Ascending aorta (tissue), 2 donors: ENCODE measurements at regions not wholly inside any gene's neighbourhood (a gene's known extent, or its start where the extent isn't known, plus 50 kb on each side); places are given as distances from the start of the nearest gene placed in this dataset.

Experiments
- DNase-seq, 2 donors: peaks; one replicate each; pipeline ENCODE4 v3.0.0-alpha.2; 2019; ENCODE audit warnings: low spot score in 2 of 2
- H3K27ac ChIP-seq, 2 donors: fragments of 200-600 bp; sonication (generic); one replicate each; pipeline ENCODE4 v1.5.1; 2016 to 2017; ENCODE audit warnings: mild to moderate bottlenecking in 1 of 2
- H3K27me3 ChIP-seq: fragments of 200-600 bp; sonication (generic); one replicate; pipeline ENCODE4 v1.5.1; 2017
- H3K36me3 ChIP-seq, 2 donors: fragments of 200-600 bp; sonication (generic); one replicate each; pipeline ENCODE4 v1.5.1; 2016
- H3K4me1 ChIP-seq, 2 donors: fragments of 200-600 bp; sonication (generic); one replicate each; pipeline ENCODE4 v1.5.1; 2016 to 2017; ENCODE audit warnings: mild to moderate bottlenecking in 1 of 2
- H3K4me3 ChIP-seq, 2 donors: fragments of 200-600 bp; sonication (generic); one replicate each; pipeline ENCODE4 v1.5.1; 2016 to 2017; ENCODE audit warnings: mild to moderate bottlenecking in 1 of 2
- H3K9me3 ChIP-seq, 2 donors: fragments of 200-600 bp; sonication (generic); one replicate each; pipeline ENCODE4 v1.5.1; 2016
- CTCF ChIP-seq, 3 experiments: fragments of 200-600 bp in 2 of 3; fragments of 450-650 bp in 1 of 3; sonication (generic) in 2 of 3; IDR thresholded peaks; one replicate each; pipeline ENCODE4 v1.5.1; 2016 to 2019; ENCODE audit warnings: antibody characterized with exemption in 3 of 3, mild to moderate bottlenecking in 1 of 3, moderate library complexity in 1 of 3
- intact Hi-C: fragments of 100-400 bp; cut with DNase I; formaldehyde crosslinking; loops from one replicate; pipeline ENCODE4 v1.15.1; 2023

DNA sequence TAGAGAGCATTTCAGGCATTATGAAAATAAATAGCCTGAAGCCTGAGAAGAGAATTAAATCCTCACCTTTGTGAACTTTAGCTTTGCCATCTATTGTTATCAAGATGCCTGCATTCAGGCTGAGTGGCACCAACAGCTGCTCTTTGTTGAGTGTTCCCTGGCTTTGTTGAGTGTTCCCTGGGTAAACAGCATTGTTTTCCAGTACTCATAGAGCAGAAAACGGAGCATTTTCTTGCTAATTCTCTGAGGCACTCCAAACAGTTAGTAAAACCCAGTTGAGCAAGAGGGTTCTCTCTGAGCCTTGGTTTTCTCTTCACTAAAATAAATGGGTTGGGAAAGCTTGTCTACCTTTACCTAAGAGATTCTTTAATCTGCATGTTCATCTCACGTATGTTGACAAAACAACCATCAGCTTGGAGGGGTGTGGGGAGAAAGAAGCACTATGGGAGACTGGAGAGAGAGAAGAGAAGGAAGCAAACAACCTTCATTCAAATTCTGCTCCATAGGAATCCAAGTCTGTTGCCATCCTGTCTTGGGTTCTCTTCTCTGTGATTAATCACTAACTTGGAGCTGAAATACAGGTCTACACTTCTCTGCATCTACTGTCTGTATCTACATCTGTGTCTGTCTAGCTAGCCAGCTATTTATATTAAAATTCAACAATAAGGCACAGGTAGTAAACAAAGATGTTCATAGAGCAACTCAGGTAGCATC, 567.0 kb upstream of the SOX11 start:
- Histone ChIP-seq H3K36me3 (no peaks in the 10 kb centered on the region), H3K4me1 (no peaks in the 10 kb centered on the region), H3K27ac (no peak overlapping the region), H3K4me3 (no peak overlapping the region), H3K27me3 (no peaks in the 10 kb centered on the region), H3K9me3 (no peaks in the 10 kb centered on the region)
- no peak for DNase-seq
- no peak for TF ChIP-seq CTCF (IDR thresholded peaks at IDR 0.05)
- intact Hi-C loops: no loop called here

DNA sequence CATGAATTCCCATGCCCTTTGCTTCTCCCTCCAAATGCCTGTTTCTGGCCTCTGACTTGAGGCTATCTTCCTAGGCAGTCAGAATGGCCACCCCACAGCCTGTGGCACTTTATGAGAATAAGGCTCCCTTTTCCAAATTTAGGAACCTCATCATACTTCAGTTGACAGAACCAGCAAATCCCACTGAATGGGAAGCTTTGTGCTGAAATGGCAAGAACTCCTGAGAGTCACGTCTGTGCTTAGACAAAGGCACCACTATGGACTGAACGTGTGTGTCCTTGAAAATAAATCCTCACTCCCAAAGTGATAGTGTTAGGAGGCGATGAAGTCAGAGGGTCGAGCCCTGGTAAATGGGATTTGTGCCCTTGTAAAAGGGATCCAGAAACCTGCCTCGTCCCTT, 559.9 kb upstream of the SOX11 start:
- no peak overlapping the region for H3K27ac ChIP-seq
- H3K36me3 ChIP-seq: no peaks in the 10 kb centered on the region
- H3K27me3 ChIP-seq: no peaks in the 10 kb centered on the region
- H3K9me3 ChIP-seq: no peaks in the 10 kb centered on the region
- intact Hi-C loops: no loop called here
- no peaks in the 10 kb centered on the region for H3K4me1 ChIP-seq
- TF ChIP-seq CTCF (IDR thresholded peaks at IDR 0.05): no peak
- no peak overlapping the region for H3K4me3 ChIP-seq
- no peak for DNase-seq

- no peak for TF ChIP-seq CTCF (IDR thresholded peaks at IDR 0.05)
- intact Hi-C loops: no loop called here
- Histone ChIP-seq H3K4me1 (no peaks in the 10 kb centered on the region), H3K9me3 (no peaks in the 10 kb centered on the region), H3K27ac (no peak overlapping the region), H3K36me3 (no peaks in the 10 kb centered on the region), H3K4me3 (no peak overlapping the region), H3K27me3 (no peaks in the 10 kb centered on the region)
- no peak for DNase-seq
Measured at GRCh38 chr2:5140347-5140746, 551.8 kb upstream of the SOX11 start.

GRCh38 chr2:5144159-5144558, 548.0 kb upstream of the SOX11 start:
- no peaks in the 10 kb centered on the region for H3K36me3 ChIP-seq
- no peak for DNase-seq
- intact Hi-C loops: no loop called here
- H3K27ac ChIP-seq: no peak overlapping the region
- TF ChIP-seq CTCF (IDR thresholded peaks at IDR 0.05): no peak
- no peaks in the 10 kb centered on the region for H3K4me1 ChIP-seq
- H3K9me3 ChIP-seq: no peaks in the 10 kb centered on the region
- no peak overlapping the region for H3K4me3 ChIP-seq
- H3K27me3 ChIP-seq: no peaks in the 10 kb centered on the region

DNA sequence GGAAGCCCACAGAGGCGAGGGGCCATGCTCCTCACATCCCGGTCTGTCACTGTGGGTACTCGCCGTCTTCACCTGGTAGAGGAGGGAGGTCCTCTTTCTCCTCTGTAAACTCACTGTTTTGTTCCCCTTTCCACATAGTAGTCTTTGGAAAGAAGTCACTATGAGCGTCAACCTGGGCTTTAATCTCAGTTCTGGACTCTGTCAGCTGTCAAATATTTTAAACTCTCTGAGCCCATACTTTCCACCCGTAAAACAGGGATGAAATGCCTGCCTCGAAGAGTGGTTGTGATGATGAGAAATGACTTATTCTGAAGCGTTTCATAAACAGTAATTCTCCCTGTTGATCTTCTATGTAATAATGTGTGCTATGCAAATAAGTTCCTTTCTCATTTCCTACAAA, 547.1 kb upstream of the SOX11 start:
- no peaks in the 10 kb centered on the region for H3K27me3 ChIP-seq
- TF ChIP-seq CTCF (IDR thresholded peaks at IDR 0.05): no peak
- no peaks in the 10 kb centered on the region for H3K9me3 ChIP-seq
- H3K4me1 ChIP-seq: no peaks in the 10 kb centered on the region
- no peak overlapping the region for H3K4me3 ChIP-seq
- intact Hi-C loops: no loop called here
- no peaks in the 10 kb centered on the region for H3K36me3 ChIP-seq
- no peak overlapping the region for H3K27ac ChIP-seq
- DNase-seq: no peak

- no peak overlapping the region for H3K27ac ChIP-seq
- intact Hi-C loops: no loop called here
- TF ChIP-seq CTCF (IDR thresholded peaks at IDR 0.05): no peak
Measured at GRCh38 chr2:5145801-5146200, 546.4 kb upstream of the SOX11 start.

More at GRCh38 chr2:5145801-5146200, 546.4 kb upstream of the SOX11 start:
- no peak for DNase-seq
- Histone ChIP-seq H3K4me1 (no peaks in the 10 kb centered on the region), H3K27me3 (no peaks in the 10 kb centered on the region), H3K36me3 (no peaks in the 10 kb centered on the region), H3K4me3 (no peak overlapping the region), H3K9me3 (no peaks in the 10 kb centered on the region)
